ENCODE measurements at regions not wholly inside any gene's neighbourhood (a gene's known extent, or its start where the extent isn't known, plus 50 kb on each side); places are given as distances from the start of the nearest gene placed in this dataset.

GRCh38 chr3:18030371-18030870 lies 288.0 kb upstream of the TBC1D5 start:
- no peak for ATAC-seq
- no peaks in the 10 kb centered on the region for H3K79me2 ChIP-seq (replicated peaks; ENCODE audit: insufficient read depth)
- H3K9me2 ChIP-seq (ENCODE audit: insufficient read depth), result no peaks in the 10 kb centered on the region
- no peaks in the 10 kb centered on the region for H3F3A ChIP-seq (replicated peaks; ENCODE audit: low read depth)
- peaks cover 4% of the 10 kb centered on the region; the same call in 1 of the 3 replicates for H3K4me1 Mint-ChIP-seq
- no peak for DNase-seq (ENCODE audit: low spot score)
- no peak overlapping the region for H3K4me2 ChIP-seq
- TF ChIP-seq REST (IDR thresholded peaks at IDR 0.05; ENCODE audit: unreplicated experiment), result no peak
- TF ChIP-seq POLR2AphosphoS5 (IDR thresholded peaks at IDR 0.05; ENCODE audit: low read depth), result no peak
- no peak for TF ChIP-seq ZNF331 (CRISPR knock-in tag; IDR thresholded peaks at IDR 0.05; ENCODE audit: low read depth)
- H2AFZ ChIP-seq, result no peak overlapping the region
- no peaks in the 10 kb centered on the region for H3K9me3 Mint-ChIP-seq
- H3K27me3 Mint-ChIP-seq (ENCODE audit: insufficient read depth, low read depth, poor library complexity), result no peaks in the 10 kb centered on the region
- no peaks in the 10 kb centered on the region for H4K20me1 ChIP-seq (replicated peaks; ENCODE audit: insufficient read depth)
- H3K4me3 ChIP-seq, result no peak overlapping the region
- H3K36me3 Mint-ChIP-seq (ENCODE audit: low read depth), result no peaks in the 10 kb centered on the region
- H3K27me3 ChIP-seq (ENCODE audit: insufficient read depth), result no peaks in the 10 kb centered on the region
- H3K4me1 ChIP-seq (ENCODE audit: insufficient read depth), result peaks cover 7% of the 10 kb centered on the region
- H3K36me3 ChIP-seq (ENCODE audit: insufficient read depth), result no peaks in the 10 kb centered on the region
- no peak overlapping the region for H3K27ac ChIP-seq (ENCODE audit: low read depth)
- no peak overlapping the region for H3K4me3 Mint-ChIP-seq
- H3K27ac Mint-ChIP-seq, result no peak overlapping the region

- DNase-seq (ENCODE audit: low spot score) (no peak), ATAC-seq (no peak)
- no peaks in the 10 kb centered on the region for H3K9me2 ChIP-seq (ENCODE audit: insufficient read depth)
- H3F3A ChIP-seq (replicated peaks; ENCODE audit: low read depth), result no peaks in the 10 kb centered on the region
- no peaks in the 10 kb centered on the region for H3K36me3 Mint-ChIP-seq (ENCODE audit: low read depth)
- H2AFZ ChIP-seq, result no peak overlapping the region
- H3K36me3 ChIP-seq (ENCODE audit: insufficient read depth), result no peaks in the 10 kb centered on the region
- H3K27me3 Mint-ChIP-seq (ENCODE audit: insufficient read depth, low read depth, poor library complexity), result no peaks in the 10 kb centered on the region
- no peak overlapping the region for H3K4me3 Mint-ChIP-seq
- no peaks in the 10 kb centered on the region for H4K20me1 ChIP-seq (replicated peaks; ENCODE audit: insufficient read depth)
- peaks cover 5% of the 10 kb centered on the region; the same call in 2 of the 3 replicates for H3K4me1 Mint-ChIP-seq
- H3K4me1 ChIP-seq (ENCODE audit: insufficient read depth), result no peaks in the 10 kb centered on the region
- no peak overlapping the region for H3K27ac Mint-ChIP-seq
- H3K27ac ChIP-seq (ENCODE audit: low read depth), result no peak overlapping the region
- no peaks in the 10 kb centered on the region for H3K27me3 ChIP-seq (ENCODE audit: insufficient read depth)
- no peaks in the 10 kb centered on the region for H3K9me3 Mint-ChIP-seq
- no peak overlapping the region for H3K4me2 ChIP-seq
- no peak overlapping the region for H3K4me3 ChIP-seq
- no peaks in the 10 kb centered on the region for H3K79me2 ChIP-seq (replicated peaks; ENCODE audit: insufficient read depth)
- no peak for TF ChIP-seq ZNF462 (CRISPR knock-in tag; IDR thresholded peaks at IDR 0.05)
- no peak for TF ChIP-seq EZH2phosphoT487 (IDR thresholded peaks at IDR 0.05; ENCODE audit: unreplicated experiment)
- no peak for TF ChIP-seq ZNF331 (CRISPR knock-in tag; IDR thresholded peaks at IDR 0.05; ENCODE audit: low read depth)
- TF ChIP-seq NANOG (IDR thresholded peaks at IDR 0.05; ENCODE audit: borderline replicate concordance), result no peak
- no peak for TF ChIP-seq REST (IDR thresholded peaks at IDR 0.05; ENCODE audit: unreplicated experiment)
- no peak for TF ChIP-seq ZNF114 (CRISPR knock-in tag; IDR thresholded peaks at IDR 0.05)
Observed at GRCh38 chr3:18027161-18027939, 284.9 kb upstream of the TBC1D5 start.
